OCI-LY3 (cell line): ENCODE measurements at regions not wholly inside any gene's neighbourhood (a gene's known extent, or its start where the extent isn't known, plus 50 kb on each side); places are given as distances from the start of the nearest gene placed in this dataset.

ENCODE experiments used
- CTCF ChIP-seq: fragments of 200-600, 300-600 bp; sonication (generic); IDR thresholded peaks from 2 replicates; pipeline ENCODE4 v1.5.1; 2014; ENCODE audit warnings: antibody characterized with exemption, low read length, low read depth
- EZH2phosphoT487 ChIP-seq: fragments of 200-600 bp; shearing (Covaris generic); IDR thresholded peaks from 2 replicates; pipeline ENCODE4 v1.6.1; 2018; ENCODE audit warnings: antibody characterized with exemption, mixed run types, low read depth

- no peak for TF ChIP-seq CTCF
- TF ChIP-seq EZH2phosphoT487 = no peak
Observed at GRCh38 chr5:174919351-174919750, 195.0 kb downstream of the MSX2 start.
